ENCODE measurements at regions not wholly inside any gene's neighbourhood (a gene's known extent, or its start where the extent isn't known, plus 50 kb on each side); places are given as distances from the start of the nearest gene placed in this dataset.
A peak's percentile ranks its signal among the peaks of the same experiment; 100 is the strongest.

DNA sequence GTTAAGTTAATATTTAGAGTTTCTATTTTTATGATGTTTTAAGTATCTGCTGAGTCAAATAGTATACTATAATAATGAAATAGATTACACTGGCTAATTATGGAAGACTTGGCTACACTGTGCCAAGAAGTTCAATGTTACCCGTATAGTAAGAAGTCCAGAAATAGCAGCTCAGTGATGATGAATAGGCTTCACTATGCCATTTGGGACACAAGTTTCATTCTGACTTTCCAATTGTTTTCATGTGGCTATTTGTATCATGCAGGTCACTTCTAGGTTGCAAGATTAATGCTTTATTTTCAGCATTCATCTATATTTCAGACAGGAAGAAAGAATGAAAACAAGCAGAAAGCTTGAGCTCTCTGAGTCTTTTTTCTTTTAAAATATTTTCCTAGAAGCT, 194.5 kb upstream of the RIOK2 start:
- DNase-seq (ENCODE audit: insufficient read length, low spot score), result no peak
- FAIRE-seq, result no peak

DNA sequence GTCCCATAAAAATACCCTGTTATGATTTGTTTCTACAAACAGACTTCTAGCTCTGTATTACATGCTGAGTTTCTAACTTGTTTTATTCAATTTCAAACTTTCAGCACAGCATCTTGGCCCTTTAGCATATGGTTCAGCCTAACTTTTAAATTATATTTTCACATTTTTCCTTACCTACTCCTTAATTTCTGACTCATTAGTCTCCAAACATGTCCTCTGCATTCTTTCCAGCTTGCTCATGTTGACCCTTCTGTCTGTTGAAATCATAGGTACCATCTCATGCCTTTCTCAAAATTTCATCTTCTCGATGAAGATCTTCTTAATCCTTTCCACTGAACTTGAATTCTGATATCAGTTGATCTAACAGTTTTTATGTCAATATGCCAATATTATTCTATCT, 200.9 kb upstream of the RIOK2 start:
- no peak for FAIRE-seq
- DNase-seq (ENCODE audit: insufficient read length, low spot score), result no peak
- TF ChIP-seq POLR2A (IDR thresholded peaks at IDR 0.05; ENCODE audit: low read depth, low read length) (no peak), POU2F2 (IDR thresholded peaks at IDR 0.05; ENCODE audit: low read depth, low read length) (no peak), TAF1 (IDR thresholded peaks at IDR 0.05; ENCODE audit: low read depth, low read length) (no peak), PAX5 (IDR thresholded peaks at IDR 0.05; ENCODE audit: insufficient read depth, low read length, severe bottlenecking) (no peak), SPI1 (IDR thresholded peaks at IDR 0.05; ENCODE audit: low read depth, low read length) (no peak), POLR2AphosphoS5 (IDR thresholded peaks at IDR 0.05; ENCODE audit: low read depth, low read length) (no peak)

More for the DNA sequence above, 194.5 kb upstream of the RIOK2 start:
- no peak for TF ChIP-seq PAX5 (IDR thresholded peaks at IDR 0.05; ENCODE audit: insufficient read depth, low read length, severe bottlenecking)
- TF ChIP-seq TAF1 (IDR thresholded peaks at IDR 0.05; ENCODE audit: low read depth, low read length), result no peak
- TF ChIP-seq POLR2A (IDR thresholded peaks at IDR 0.05; ENCODE audit: low read depth, low read length), result no peak
- no peak for TF ChIP-seq POLR2AphosphoS5 (IDR thresholded peaks at IDR 0.05; ENCODE audit: low read depth, low read length)

- no peak for FAIRE-seq
These were observed 205.7 kb upstream of the RIOK2 start for GRCh38 chr5:97388794-97389193.

GRCh38 chr5:97400537-97400936, 217.5 kb upstream of the RIOK2 start:
- FAIRE-seq (no peak), DNase-seq (ENCODE audit: insufficient read length, low spot score) (no peak)
- TF ChIP-seq PAX5 (IDR thresholded peaks at IDR 0.05; ENCODE audit: insufficient read depth, low read length, severe bottlenecking), result no peak
- TF ChIP-seq TAF1 (IDR thresholded peaks at IDR 0.05; ENCODE audit: low read depth, low read length), result no peak

More at GRCh38 chr5:97388794-97389193, 205.7 kb upstream of the RIOK2 start:
- no peak for TF ChIP-seq SPI1 (IDR thresholded peaks at IDR 0.05; ENCODE audit: low read depth, low read length)
- TF ChIP-seq PAX5 (IDR thresholded peaks at IDR 0.05; ENCODE audit: insufficient read depth, low read length, severe bottlenecking), result no peak
- TF ChIP-seq POLR2A (IDR thresholded peaks at IDR 0.05; ENCODE audit: low read depth, low read length), result no peak
- TF ChIP-seq POLR2AphosphoS5 (IDR thresholded peaks at IDR 0.05; ENCODE audit: low read depth, low read length), result no peak
- no peak for TF ChIP-seq POU2F2 (IDR thresholded peaks at IDR 0.05; ENCODE audit: low read depth, low read length)
- no peak for TF ChIP-seq TAF1 (IDR thresholded peaks at IDR 0.05; ENCODE audit: low read depth, low read length)
- no peak for DNase-seq (ENCODE audit: insufficient read length, low spot score)

DNA sequence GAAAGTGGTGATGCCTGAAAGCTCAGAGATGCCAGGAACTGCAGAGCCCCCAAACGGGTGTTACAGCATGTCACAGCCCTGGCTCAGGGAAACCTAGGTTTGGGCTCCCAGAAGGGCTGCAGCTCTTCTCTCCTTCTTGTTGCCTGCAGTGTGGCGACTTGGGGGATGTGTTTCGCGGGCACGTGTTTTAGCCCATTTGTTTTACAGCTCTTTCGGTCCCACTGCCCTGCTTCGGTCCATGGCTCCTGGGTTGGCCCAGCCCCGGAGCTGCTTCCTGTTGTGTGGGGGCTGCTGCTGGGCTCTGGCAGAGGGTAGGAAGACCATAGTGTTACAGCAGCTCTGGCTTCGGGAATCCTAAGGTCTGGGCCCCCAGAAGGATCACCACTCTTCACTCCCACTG, 222.9 kb upstream of the RIOK2 start:
- FAIRE-seq (no peak), DNase-seq (ENCODE audit: insufficient read length, low spot score) (no peak)
- TF ChIP-seq POLR2AphosphoS5 (IDR thresholded peaks at IDR 0.05; ENCODE audit: low read depth, low read length) (no peak), SPI1 (IDR thresholded peaks at IDR 0.05; ENCODE audit: low read depth, low read length) (no peak), POU2F2 (IDR thresholded peaks at IDR 0.05; ENCODE audit: low read depth, low read length) (no peak), TAF1 (IDR thresholded peaks at IDR 0.05; ENCODE audit: low read depth, low read length) (no peak), POLR2A (IDR thresholded peaks at IDR 0.05; ENCODE audit: low read depth, low read length) (no peak), PAX5 (IDR thresholded peaks at IDR 0.05; ENCODE audit: insufficient read depth, low read length, severe bottlenecking) (no peak)

DNA sequence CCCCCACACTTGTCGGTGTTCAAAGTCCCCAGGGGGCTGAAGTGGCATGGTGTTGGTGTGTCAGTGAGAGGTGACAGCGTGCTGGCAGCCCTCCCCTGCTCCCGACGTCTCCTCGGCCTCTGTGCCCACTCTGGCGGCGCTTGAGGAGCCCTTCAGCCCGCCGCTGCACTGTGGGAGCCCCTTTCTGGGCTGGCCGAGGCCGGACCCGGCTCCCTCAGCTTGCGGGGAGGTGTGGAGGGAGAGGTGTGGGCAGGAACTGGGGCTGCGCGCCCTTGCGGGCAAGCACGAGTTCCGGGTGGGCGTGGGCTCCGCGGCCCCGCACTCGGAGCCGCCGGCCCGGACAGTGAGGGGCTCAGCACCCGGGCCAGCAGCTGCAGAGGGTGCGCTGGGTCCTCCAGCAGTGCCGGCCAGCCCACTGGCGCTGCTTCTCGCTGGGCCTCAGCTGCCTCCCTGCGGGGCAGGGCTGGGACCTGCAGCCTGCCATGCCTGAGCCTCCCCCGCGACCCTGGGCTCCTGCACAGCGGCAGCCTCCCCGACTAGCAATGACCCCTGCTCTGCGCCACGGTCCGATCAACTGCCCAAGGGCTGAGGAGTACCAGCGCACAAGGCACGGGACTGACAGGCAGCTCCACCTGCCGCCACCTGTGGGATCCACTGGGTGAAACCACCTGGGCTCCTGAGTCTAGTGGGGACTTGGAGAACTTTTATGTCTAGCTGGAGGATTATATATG, 224.1 kb upstream of the RIOK2 start:
- no peak for FAIRE-seq

DNA sequence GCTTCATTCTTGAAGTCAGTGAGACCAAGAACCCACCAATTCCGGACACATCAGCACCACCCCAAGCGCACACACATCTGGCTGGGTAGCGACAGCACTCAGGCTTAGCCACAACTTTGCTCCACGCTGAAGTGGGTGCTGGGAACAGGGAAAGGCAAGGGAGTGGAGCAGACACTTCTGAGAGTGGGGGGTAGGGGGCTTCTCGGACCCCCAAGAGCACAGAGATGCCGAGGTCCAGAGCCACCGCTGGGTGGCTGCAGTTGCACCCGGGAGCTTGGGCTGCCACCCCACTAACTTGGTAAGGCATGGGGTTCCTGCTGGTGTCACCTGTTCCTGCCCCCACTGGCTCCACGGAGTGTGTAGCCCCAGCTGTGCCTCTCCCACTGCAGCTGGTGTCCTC, 225.3 kb upstream of the RIOK2 start:
- FAIRE-seq, result no peak
- DNase-seq (ENCODE audit: insufficient read length, low spot score), result no peak
- TF ChIP-seq POLR2A (IDR thresholded peaks at IDR 0.05; ENCODE audit: low read depth, low read length), result no peak
- TF ChIP-seq TAF1 (IDR thresholded peaks at IDR 0.05; ENCODE audit: low read depth, low read length), result no peak
- no peak for TF ChIP-seq PAX5 (IDR thresholded peaks at IDR 0.05; ENCODE audit: insufficient read depth, low read length, severe bottlenecking)
- no peak for TF ChIP-seq SPI1 (IDR thresholded peaks at IDR 0.05; ENCODE audit: low read depth, low read length)
- TF ChIP-seq POLR2AphosphoS5 (IDR thresholded peaks at IDR 0.05; ENCODE audit: low read depth, low read length), result no peak

More for the DNA sequence above, 224.1 kb upstream of the RIOK2 start:
- no peak for DNase-seq (ENCODE audit: insufficient read length, low spot score)
- TF ChIP-seq POLR2A (IDR thresholded peaks at IDR 0.05; ENCODE audit: low read depth, low read length), result no peak
- TF ChIP-seq POU2F2 (IDR thresholded peaks at IDR 0.05; ENCODE audit: low read depth, low read length), result no peak
- no peak for TF ChIP-seq POLR2AphosphoS5 (IDR thresholded peaks at IDR 0.05; ENCODE audit: low read depth, low read length)
- no peak for TF ChIP-seq TAF1 (IDR thresholded peaks at IDR 0.05; ENCODE audit: low read depth, low read length)
- no peak for TF ChIP-seq SPI1 (IDR thresholded peaks at IDR 0.05; ENCODE audit: low read depth, low read length)
- no peak for TF ChIP-seq PAX5 (IDR thresholded peaks at IDR 0.05; ENCODE audit: insufficient read depth, low read length, severe bottlenecking)

DNA sequence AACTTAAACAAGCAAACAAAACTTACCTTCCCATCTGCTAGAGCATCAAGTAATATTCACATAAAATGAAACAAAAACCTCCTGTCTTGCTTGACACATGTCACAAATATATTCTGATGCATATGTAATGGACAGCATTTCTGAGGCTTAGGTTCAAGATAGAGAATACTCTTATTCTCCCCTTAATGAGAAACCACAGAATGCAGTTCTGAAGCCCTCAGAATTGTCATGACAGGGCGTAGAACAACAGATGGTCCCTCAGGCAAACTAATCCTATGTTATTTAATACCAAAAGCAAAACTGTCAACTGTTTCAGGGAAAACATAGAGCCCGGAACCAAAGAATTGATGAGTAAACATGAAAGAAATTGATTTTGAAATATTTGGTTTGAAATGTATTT, 229.9 kb upstream of the RIOK2 start:
- no peak for DNase-seq (ENCODE audit: insufficient read length, low spot score)
- no peak for TF ChIP-seq POLR2A (IDR thresholded peaks at IDR 0.05; ENCODE audit: low read depth, low read length)
- no peak for TF ChIP-seq SPI1 (IDR thresholded peaks at IDR 0.05; ENCODE audit: low read depth, low read length)
- TF ChIP-seq POU2F2 (IDR thresholded peaks at IDR 0.05; ENCODE audit: low read depth, low read length), result no peak
- no peak for TF ChIP-seq PAX5 (IDR thresholded peaks at IDR 0.05; ENCODE audit: insufficient read depth, low read length, severe bottlenecking)
- no peak for TF ChIP-seq POLR2AphosphoS5 (IDR thresholded peaks at IDR 0.05; ENCODE audit: low read depth, low read length)
- no peak for TF ChIP-seq TAF1 (IDR thresholded peaks at IDR 0.05; ENCODE audit: low read depth, low read length)
- FAIRE-seq, result no peak

DNA sequence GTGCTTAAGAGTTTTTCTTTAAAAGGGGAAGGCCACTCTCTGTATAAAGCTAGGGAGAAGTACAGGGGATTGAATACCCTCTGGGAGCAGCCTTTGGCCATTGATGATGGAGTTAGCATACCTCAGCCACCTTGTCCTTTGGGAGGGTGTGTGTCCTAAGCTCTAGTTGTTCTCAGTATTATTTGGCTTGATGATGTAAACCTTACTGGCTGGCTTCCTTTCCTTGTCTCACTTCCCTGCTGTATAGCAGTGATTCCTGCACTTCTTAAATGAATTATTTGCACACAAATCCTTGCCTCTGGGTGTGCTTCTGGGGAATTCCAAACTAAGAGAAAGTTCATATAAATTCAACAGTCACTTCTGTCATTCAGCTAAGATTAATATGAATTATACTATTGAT, 234.9 kb upstream of the RIOK2 start:
- peak; percentile 28 for FAIRE-seq
- no peak for DNase-seq (ENCODE audit: insufficient read length, low spot score)
- TF ChIP-seq POU2F2 (IDR thresholded peaks at IDR 0.05; ENCODE audit: low read depth, low read length), result no peak
- TF ChIP-seq SPI1 (IDR thresholded peaks at IDR 0.05; ENCODE audit: low read depth, low read length), result peak; percentile 67

DNA sequence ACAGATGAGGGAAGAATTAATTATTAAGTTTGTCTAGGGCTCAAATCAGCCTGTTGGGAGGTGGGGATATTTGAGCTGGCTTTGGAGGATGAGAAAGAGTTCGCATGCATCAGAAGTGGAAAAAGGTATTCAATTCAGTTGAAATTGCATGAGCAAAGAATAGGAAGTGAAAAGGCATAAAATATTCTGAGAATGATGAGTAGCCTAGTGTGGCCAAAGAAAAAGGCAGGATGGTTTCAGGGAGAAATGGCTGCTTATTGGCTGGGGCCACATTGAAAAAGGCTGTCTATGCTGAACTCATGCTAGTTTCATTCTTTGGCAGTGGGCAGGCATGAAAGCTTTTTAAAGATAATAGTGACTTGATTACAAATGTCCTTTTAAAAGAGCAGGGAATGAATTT, 235.4 kb upstream of the RIOK2 start:
- FAIRE-seq (peak; percentile 16), DNase-seq (ENCODE audit: insufficient read length, low spot score) (no peak)
- TF ChIP-seq SPI1 (IDR thresholded peaks at IDR 0.05; ENCODE audit: low read depth, low read length) (peak; percentile 84), POU2F2 (IDR thresholded peaks at IDR 0.05; ENCODE audit: low read depth, low read length) (no peak)
